ENCODE measurements at regions not wholly inside any gene's neighbourhood (a gene's known extent, or its start where the extent isn't known, plus 50 kb on each side); places are given as distances from the start of the nearest gene placed in this dataset.

- TF ChIP-seq EGR1 (IDR thresholded peaks at IDR 0.05) (no peak), USF1 (IDR thresholded peaks at IDR 0.05) (no peak), YY1 (IDR thresholded peaks at IDR 0.05; ENCODE audit: low read depth) (no peak), RAD21 (IDR thresholded peaks at IDR 0.05; ENCODE audit: low read depth) (no peak), TAF1 (IDR thresholded peaks at IDR 0.05; ENCODE audit: low read depth) (no peak), TEAD4 (IDR thresholded peaks at IDR 0.05) (no peak), EP300 (IDR thresholded peaks at IDR 0.05; ENCODE audit: borderline replicate concordance) (no peak), TCF12 (IDR thresholded peaks at IDR 0.05; ENCODE audit: low read depth) (no peak)
Measured at GRCh38 chr11:116042146-116042545, 537.9 kb upstream of the CADM1 start.

GRCh38 chr11:116037861-116038260 is 533.6 kb upstream of the CADM1 start:
- TF ChIP-seq TAF1 (IDR thresholded peaks at IDR 0.05; ENCODE audit: low read depth) = no peak
- no peak for TF ChIP-seq MAX (IDR thresholded peaks at IDR 0.05)
- no peak for TF ChIP-seq CEBPB (IDR thresholded peaks at IDR 0.05)
- TF ChIP-seq EP300 (IDR thresholded peaks at IDR 0.05; ENCODE audit: borderline replicate concordance) = no peak
- TF ChIP-seq TEAD4 (IDR thresholded peaks at IDR 0.05) = no peak
- TF ChIP-seq RAD21 (IDR thresholded peaks at IDR 0.05; ENCODE audit: low read depth) = no peak
- no peak for TF ChIP-seq USF1 (IDR thresholded peaks at IDR 0.05)
- no peak for TF ChIP-seq ZBTB7A (IDR thresholded peaks at IDR 0.05; ENCODE audit: low read depth)
- no peak for TF ChIP-seq FOXM1 (IDR thresholded peaks at IDR 0.05; ENCODE audit: borderline replicate concordance, low read depth)
- TF ChIP-seq CREB1 (IDR thresholded peaks at IDR 0.05; ENCODE audit: low read depth) = no peak
- no peak for TF ChIP-seq NFIC (IDR thresholded peaks at IDR 0.05)
- no peak for TF ChIP-seq REST (IDR thresholded peaks at IDR 0.05; ENCODE audit: low read depth)

GRCh38 chr11:116035977-116036376 is 531.8 kb upstream of the CADM1 start:
- no peak for TF ChIP-seq CEBPB (IDR thresholded peaks at IDR 0.05)
- TF ChIP-seq RAD21 (IDR thresholded peaks at IDR 0.05; ENCODE audit: low read depth) = no peak
- TF ChIP-seq TEAD4 (IDR thresholded peaks at IDR 0.05) = no peak
- no peak for TF ChIP-seq EP300 (IDR thresholded peaks at IDR 0.05; ENCODE audit: borderline replicate concordance)
- TF ChIP-seq USF1 (IDR thresholded peaks at IDR 0.05) = no peak
- no peak for TF ChIP-seq EGR1 (IDR thresholded peaks at IDR 0.05)
- TF ChIP-seq TCF12 (IDR thresholded peaks at IDR 0.05; ENCODE audit: low read depth) = no peak
- TF ChIP-seq TAF1 (IDR thresholded peaks at IDR 0.05; ENCODE audit: low read depth) = no peak
- TF ChIP-seq REST (IDR thresholded peaks at IDR 0.05; ENCODE audit: low read depth) = no peak
- TF ChIP-seq YY1 (IDR thresholded peaks at IDR 0.05; ENCODE audit: low read depth) = no peak
- TF ChIP-seq FOXM1 (IDR thresholded peaks at IDR 0.05; ENCODE audit: borderline replicate concordance, low read depth) = no peak
- TF ChIP-seq NFIC (IDR thresholded peaks at IDR 0.05) = no peak
- TF ChIP-seq ZBTB7A (IDR thresholded peaks at IDR 0.05; ENCODE audit: low read depth) = no peak
- no peak for TF ChIP-seq MAX (IDR thresholded peaks at IDR 0.05)
- no peak for TF ChIP-seq CREB1 (IDR thresholded peaks at IDR 0.05; ENCODE audit: low read depth)

GRCh38 chr11:116033931-116034553 is 529.8 kb upstream of the CADM1 start:
- TF ChIP-seq EP300 (IDR thresholded peaks at IDR 0.05; ENCODE audit: borderline replicate concordance) (no peak), TCF12 (IDR thresholded peaks at IDR 0.05; ENCODE audit: low read depth) (no peak), CEBPB (IDR thresholded peaks at IDR 0.05) (no peak), TAF1 (IDR thresholded peaks at IDR 0.05; ENCODE audit: low read depth) (no peak)

- TF ChIP-seq MAX (IDR thresholded peaks at IDR 0.05) = no peak
- no peak for TF ChIP-seq RAD21 (IDR thresholded peaks at IDR 0.05; ENCODE audit: low read depth)
- TF ChIP-seq CREB1 (IDR thresholded peaks at IDR 0.05; ENCODE audit: low read depth) = no peak
- TF ChIP-seq YY1 (IDR thresholded peaks at IDR 0.05; ENCODE audit: low read depth) = no peak
- TF ChIP-seq EP300 (IDR thresholded peaks at IDR 0.05; ENCODE audit: borderline replicate concordance) = no peak
- no peak for TF ChIP-seq FOXM1 (IDR thresholded peaks at IDR 0.05; ENCODE audit: borderline replicate concordance, low read depth)
- no peak for TF ChIP-seq EGR1 (IDR thresholded peaks at IDR 0.05)
- TF ChIP-seq ZBTB7A (IDR thresholded peaks at IDR 0.05; ENCODE audit: low read depth) = no peak
- TF ChIP-seq CEBPB (IDR thresholded peaks at IDR 0.05) = no peak
- no peak for TF ChIP-seq NFIC (IDR thresholded peaks at IDR 0.05)
- no peak for TF ChIP-seq TEAD4 (IDR thresholded peaks at IDR 0.05)
- TF ChIP-seq TAF1 (IDR thresholded peaks at IDR 0.05; ENCODE audit: low read depth) = no peak
- TF ChIP-seq TCF12 (IDR thresholded peaks at IDR 0.05; ENCODE audit: low read depth) = no peak
Measured at GRCh38 chr11:116030697-116031331, 526.6 kb upstream of the CADM1 start.

Measured in Ishikawa (cell line).